ENCODE measurements at regions not wholly inside any gene's neighbourhood (a gene's known extent, or its start where the extent isn't known, plus 50 kb on each side); places are given as distances from the start of the nearest gene placed in this dataset.

DNA sequence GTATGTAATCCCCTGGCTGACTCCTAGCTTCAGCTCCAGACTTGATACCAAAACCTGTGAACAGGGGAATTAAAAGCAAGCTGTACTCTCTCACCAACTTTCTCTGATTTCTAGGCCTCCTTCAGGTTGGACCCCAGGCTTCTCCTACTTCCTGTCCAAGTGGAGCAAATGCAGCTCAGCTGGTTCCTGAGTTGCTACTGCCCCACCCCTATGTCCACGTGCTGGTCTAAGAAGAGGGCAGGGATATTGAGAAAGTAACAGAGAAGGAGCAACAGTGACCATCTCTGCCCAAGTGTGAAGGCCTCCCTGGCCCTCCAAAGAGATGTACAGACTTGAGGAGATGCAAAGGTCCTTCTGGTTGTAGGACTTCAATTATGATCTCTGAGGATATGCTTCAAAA, 188.3 kb upstream of the MCHR2 start:
- no peaks in the 10 kb centered on the region for H3K9me3 ChIP-seq
- ATAC-seq (no peak), DNase-seq (no peak)
- no peaks in the 10 kb centered on the region for H3K36me3 ChIP-seq
- TF ChIP-seq CTCF (IDR thresholded peaks at IDR 0.05) = no peak
- no peaks in the 10 kb centered on the region for H3K27me3 ChIP-seq (ENCODE audit: low read depth)
- H3K4me3 ChIP-seq = no peak overlapping the region
- H3K4me1 ChIP-seq = no peaks in the 10 kb centered on the region
- intact Hi-C loops (cut with DNase I) = no loop called here
- H3K27ac ChIP-seq = no peak overlapping the region

GRCh38 chr6:100181309-100181708, 187.3 kb upstream of the MCHR2 start:
- no peaks in the 10 kb centered on the region for H3K36me3 ChIP-seq
- no peak for ATAC-seq
- no peaks in the 10 kb centered on the region for H3K9me3 ChIP-seq
- TF ChIP-seq CTCF (IDR thresholded peaks at IDR 0.05) = no peak
- H3K4me3 ChIP-seq = no peak overlapping the region
- no peaks in the 10 kb centered on the region for H3K27me3 ChIP-seq (ENCODE audit: low read depth)
- H3K27ac ChIP-seq = no peak overlapping the region
- intact Hi-C loops (cut with DNase I) = no loop called here
- DNase-seq = no peak
- H3K4me1 ChIP-seq = no peaks in the 10 kb centered on the region

GRCh38 chr6:100179576-100179975, 185.6 kb upstream of the MCHR2 start:
- no peak for TF ChIP-seq CTCF (IDR thresholded peaks at IDR 0.05)
- Histone ChIP-seq H3K27ac (no peak overlapping the region), H3K4me1 (no peaks in the 10 kb centered on the region), H3K27me3 (ENCODE audit: low read depth) (no peaks in the 10 kb centered on the region), H3K9me3 (no peaks in the 10 kb centered on the region), H3K4me3 (no peak overlapping the region), H3K36me3 (no peaks in the 10 kb centered on the region)
- ATAC-seq = no peak
- DNase-seq = no peak
- intact Hi-C loops (cut with DNase I) = no loop called here

DNA sequence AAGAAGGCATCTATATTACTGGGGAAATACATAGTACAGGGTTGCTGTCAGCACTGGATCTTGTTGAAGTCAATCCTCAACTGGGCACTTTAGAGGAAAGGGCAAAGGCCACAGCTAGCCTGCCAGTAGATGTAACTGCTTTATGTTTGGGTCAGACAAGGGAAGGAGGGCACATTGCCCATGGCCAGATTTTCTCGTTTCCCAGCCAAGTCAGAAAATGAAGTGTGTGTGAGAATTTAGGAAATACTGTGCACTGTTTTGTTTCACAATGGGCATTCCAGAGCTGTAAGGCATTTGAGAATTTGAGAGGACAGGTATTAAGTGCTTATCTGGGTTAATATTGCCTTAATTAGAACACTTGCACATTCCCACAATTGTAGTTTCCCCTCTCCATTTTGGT, 183.9 kb upstream of the MCHR2 start:
- ATAC-seq = peak; percentile 43 to 63
- DNase-seq = no peak
- no peaks in the 10 kb centered on the region for H3K27me3 ChIP-seq (ENCODE audit: low read depth)
- H3K36me3 ChIP-seq = no peaks in the 10 kb centered on the region
- no peak for TF ChIP-seq CTCF (IDR thresholded peaks at IDR 0.05)
- intact Hi-C loops (cut with DNase I) = no loop called here
- no peak overlapping the region for H3K4me3 ChIP-seq
- H3K9me3 ChIP-seq = no peaks in the 10 kb centered on the region
- no peaks in the 10 kb centered on the region for H3K4me1 ChIP-seq
- H3K27ac ChIP-seq = no peak overlapping the region

DNA sequence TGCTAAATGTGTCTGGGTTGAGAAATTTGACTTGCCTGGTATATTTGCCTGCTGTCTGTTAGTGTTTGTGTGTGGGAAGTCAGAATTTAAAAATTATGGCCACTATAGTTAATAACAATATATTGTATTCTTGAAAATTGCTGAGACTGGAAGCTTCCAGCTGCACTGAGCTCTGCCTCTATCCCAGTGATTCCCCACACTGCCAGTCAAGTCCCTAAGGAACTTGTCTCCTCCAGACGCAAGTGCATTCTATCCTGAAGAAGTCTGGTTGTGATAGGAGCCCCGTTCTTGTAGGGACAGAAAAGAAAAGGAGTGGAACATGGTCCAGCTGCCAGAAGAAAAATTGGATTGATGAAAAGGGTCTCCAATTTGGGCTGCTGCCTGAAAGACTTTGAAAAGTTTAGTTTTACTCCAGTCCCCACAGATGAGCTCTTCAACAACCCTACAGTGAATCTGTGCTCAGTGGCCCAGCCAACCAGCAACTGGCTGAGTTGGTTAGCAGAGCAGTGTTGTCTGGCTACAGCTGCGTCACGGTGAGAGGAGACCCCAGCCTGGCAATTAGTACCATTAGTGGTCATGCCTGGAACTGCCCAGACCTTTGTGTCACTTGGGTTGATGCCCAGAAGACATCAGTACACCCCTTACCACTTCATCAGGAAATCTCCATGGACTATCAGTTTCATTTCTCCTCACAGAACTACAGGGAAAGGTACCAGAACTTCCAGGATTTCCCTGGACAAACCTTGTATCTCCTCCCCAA, 183.1 kb upstream of the MCHR2 start:
- no peak for TF ChIP-seq CTCF (IDR thresholded peaks at IDR 0.05)
- H3K27ac ChIP-seq = no peak overlapping the region
- H3K4me1 ChIP-seq = no peaks in the 10 kb centered on the region
- intact Hi-C loops (cut with DNase I) = no loop called here
- no peaks in the 10 kb centered on the region for H3K36me3 ChIP-seq
- no peak overlapping the region for H3K4me3 ChIP-seq
- no peaks in the 10 kb centered on the region for H3K9me3 ChIP-seq
- ATAC-seq = no peak
- DNase-seq = no peak
- H3K27me3 ChIP-seq (ENCODE audit: low read depth) = no peaks in the 10 kb centered on the region
